Activated naive CD4-positive, alpha-beta T cell treated with Interleukin-2 at 50 U/mL for 16 hours (primary cell): ENCODE measurements at regions not wholly inside any gene's neighbourhood (a gene's known extent, or its start where the extent isn't known, plus 50 kb on each side); places are given as distances from the start of the nearest gene placed in this dataset.

Experiments used
- DNase-seq: peaks from one replicate; pipeline ENCODE4 v3.0.0-alpha.2; 2020

GRCh38 chr15:31782016-31782783 lies 248.1 kb upstream of the CHRNA7 start:
- no peak for DNase-seq

- DNase-seq = no peak
Measured at GRCh38 chr15:31782951-31783350, 247.4 kb upstream of the CHRNA7 start.

- no peak for DNase-seq
Measured at GRCh38 chr15:31786360-31786759, 244.0 kb upstream of the CHRNA7 start.

GRCh38 chr15:31788104-31788503 lies 242.2 kb upstream of the CHRNA7 start:
- no peak for DNase-seq

GRCh38 chr15:31792611-31793199 lies 237.6 kb upstream of the CHRNA7 start:
- no peak for DNase-seq

GRCh38 chr15:31799319-31799714 lies 231.0 kb upstream of the CHRNA7 start:
- DNase-seq = no peak

- DNase-seq = no peak
Measured at GRCh38 chr15:31799715-31800321, 230.5 kb upstream of the CHRNA7 start.

- DNase-seq = no peak
Measured at GRCh38 chr15:31801152-31801551, 229.2 kb upstream of the CHRNA7 start.

- DNase-seq = no peak
Measured at GRCh38 chr15:31802761-31803160, 227.6 kb upstream of the CHRNA7 start.

GRCh38 chr15:31803388-31803884 lies 226.9 kb upstream of the CHRNA7 start:
- DNase-seq = no peak

GRCh38 chr15:31805090-31805662 lies 225.1 kb upstream of the CHRNA7 start:
- DNase-seq = no peak

- DNase-seq = no peak
Measured at GRCh38 chr15:31806106-31806505, 224.2 kb upstream of the CHRNA7 start.

- no peak for DNase-seq
Measured at GRCh38 chr15:31811641-31812040, 218.7 kb upstream of the CHRNA7 start.

GRCh38 chr15:31814082-31814481 lies 216.2 kb upstream of the CHRNA7 start:
- no peak for DNase-seq

GRCh38 chr15:31815411-31816155 lies 214.7 kb upstream of the CHRNA7 start:
- no peak for DNase-seq

- no peak for DNase-seq
Measured at GRCh38 chr15:31822463-31822862, 207.9 kb upstream of the CHRNA7 start.

GRCh38 chr15:31824024-31824423 lies 206.3 kb upstream of the CHRNA7 start:
- DNase-seq = no peak

GRCh38 chr15:31828594-31828993 lies 201.7 kb upstream of the CHRNA7 start:
- no peak for DNase-seq

- DNase-seq = no peak
Measured at GRCh38 chr15:31830591-31830990, 199.7 kb upstream of the CHRNA7 start.

- no peak for DNase-seq
Measured at GRCh38 chr15:31831596-31831995, 198.7 kb upstream of the CHRNA7 start.

GRCh38 chr15:31834654-31835053 lies 195.7 kb upstream of the CHRNA7 start:
- DNase-seq = no peak

GRCh38 chr15:31839388-31839787 lies 190.9 kb upstream of the CHRNA7 start:
- DNase-seq = no peak

- DNase-seq = no peak
Measured at GRCh38 chr15:31840849-31841476, 189.4 kb upstream of the CHRNA7 start.
